GM18511 (cell line): ENCODE measurements at regions not wholly inside any gene's neighbourhood (a gene's known extent, or its start where the extent isn't known, plus 50 kb on each side); places are given as distances from the start of the nearest gene placed in this dataset.

Experiments
- ATAC-seq: cut with Tn5 transposase; IDR thresholded peaks from one replicate; pipeline ENCODE4 v1.9.1; 2021; ENCODE audit warnings: mild to moderate bottlenecking, moderate library complexity; ENCODE audit not compliant: unreplicated experiment

- ATAC-seq: no peak
These were observed 299.9 kb upstream of the MYOCD start for GRCh38 chr17:12365805-12366204.

- ATAC-seq: no peak
These were observed 296.6 kb upstream of the MYOCD start for GRCh38 chr17:12369065-12369464.

GRCh38 chr17:12376276-12376675 is 289.4 kb upstream of the MYOCD start:
- no peak for ATAC-seq

- no peak for ATAC-seq
These were observed 279.5 kb upstream of the MYOCD start for GRCh38 chr17:12386225-12386624.

GRCh38 chr17:12388226-12388625 is 277.5 kb upstream of the MYOCD start:
- ATAC-seq: no peak

- no peak for ATAC-seq
These were observed 276.3 kb upstream of the MYOCD start for GRCh38 chr17:12389421-12389820.

GRCh38 chr17:12390631-12391030 is 275.1 kb upstream of the MYOCD start:
- ATAC-seq: no peak

GRCh38 chr17:12391468-12391867 is 274.2 kb upstream of the MYOCD start:
- ATAC-seq: no peak

GRCh38 chr17:12395733-12396354 is 269.8 kb upstream of the MYOCD start:
- ATAC-seq: peak; percentile 49

- ATAC-seq: no peak
These were observed 267.1 kb upstream of the MYOCD start for GRCh38 chr17:12398441-12399051.

- ATAC-seq: no peak
These were observed 262.6 kb upstream of the MYOCD start for GRCh38 chr17:12402963-12403622.

- ATAC-seq: no peak
These were observed 261.8 kb upstream of the MYOCD start for GRCh38 chr17:12403881-12404398.

GRCh38 chr17:12406623-12407215 is 259.0 kb upstream of the MYOCD start:
- no peak for ATAC-seq

- no peak for ATAC-seq
These were observed 258.0 kb upstream of the MYOCD start for GRCh38 chr17:12407495-12408252.

- ATAC-seq: no peak
These were observed 256.6 kb upstream of the MYOCD start for GRCh38 chr17:12409082-12409481.

- no peak for ATAC-seq
These were observed 255.0 kb upstream of the MYOCD start for GRCh38 chr17:12410717-12411116.

- no peak for ATAC-seq
These were observed 250.7 kb upstream of the MYOCD start for GRCh38 chr17:12415031-12415430.

- no peak for ATAC-seq
These were observed 244.6 kb upstream of the MYOCD start for GRCh38 chr17:12421077-12421476.

- ATAC-seq: peak; percentile 91
These were observed 243.9 kb upstream of the MYOCD start for GRCh38 chr17:12421646-12422306.

GRCh38 chr17:12422651-12423050 is 243.0 kb upstream of the MYOCD start:
- ATAC-seq: no peak
